GM12878 (cell line): ENCODE measurements at regions not wholly inside any gene's neighbourhood (a gene's known extent, or its start where the extent isn't known, plus 50 kb on each side); places are given as distances from the start of the nearest gene placed in this dataset.

Experiments
- CHD2 ChIP-seq: IDR thresholded peaks from 2 replicates; pipeline ENCODE4 v1.6.1; 2011; ENCODE audit warnings: low read depth, low read length, improper control_type of control experiment, borderline replicate concordance
- PAX8 ChIP-seq: fragments of 450-650 bp; IDR thresholded peaks from 2 replicates; pipeline ENCODE4 v1.6.1; 2017; ENCODE audit warnings: mild to moderate bottlenecking, moderate library complexity
- RUNX3 ChIP-seq: IDR thresholded peaks from 2 replicates; pipeline ENCODE4 v1.6.1; 2012; ENCODE audit warnings: low read length, inconsistent platforms
- SP1 ChIP-seq: IDR thresholded peaks from one replicate; pipeline ENCODE4 v1.6.1; 2011; ENCODE audit warnings: low read depth, low read length
- TF ChIP-seq, protein P1 (sequence below): fragments of 450-650 bp; IDR thresholded peaks from 2 replicates; pipeline ENCODE4 v1.6.1; 2017; ENCODE audit warnings: mild to moderate bottlenecking
- TF ChIP-seq, protein P2 (sequence below), 3 experiments: IDR thresholded peaks in 2 of 3; conservative IDR thresholded peaks in 1 of 3; 2 replicates each; pipeline ENCODE4 v1.5.1; 2011; ENCODE audit warnings: low read depth in 3 of 3, low read length in 3 of 3, mild to moderate bottlenecking in 3 of 3, control low read depth in 2 of 3, moderate library complexity in 2 of 3, inconsistent platforms in 1 of 3, mixed read lengths in 1 of 3; ENCODE audit not compliant: control insufficient read depth in 2 of 3, insufficient read depth in 1 of 3; ENCODE audit errors: extremely low read depth in 1 of 3
- TF ChIP-seq, protein P3 (sequence below): fragments of 450-650 bp; formaldehyde crosslinking; IDR thresholded peaks from 2 replicates; pipeline ENCODE4 v1.5.0; 2022; ENCODE audit warnings: mild to moderate bottlenecking, missing genetic modification characterization

DNA sequence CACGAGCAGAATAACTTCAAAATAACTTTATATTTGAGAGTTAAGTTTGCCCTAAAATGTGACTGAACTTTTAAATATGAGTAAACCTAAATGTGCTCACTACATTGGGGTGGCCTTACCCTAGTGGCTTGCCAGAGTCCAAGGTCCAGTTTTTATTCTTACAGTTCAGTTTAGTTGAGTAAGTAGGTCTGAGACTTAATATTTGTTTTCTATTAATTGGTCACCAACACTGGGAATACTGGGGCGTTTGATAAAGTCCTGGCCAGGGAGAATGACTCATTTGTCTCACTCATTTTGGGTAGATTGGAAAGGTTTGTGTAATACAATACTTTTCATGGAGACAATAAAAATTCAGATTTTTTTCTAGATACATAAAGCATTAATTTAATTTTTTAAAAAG, 127.8 kb upstream of the SPATA13 start:
- TF ChIP-seq RUNX3 (no peak), CHD2 (no peak), PAX8 (no peak), SP1 (no peak)
- TF ChIP-seq, protein P1, sequence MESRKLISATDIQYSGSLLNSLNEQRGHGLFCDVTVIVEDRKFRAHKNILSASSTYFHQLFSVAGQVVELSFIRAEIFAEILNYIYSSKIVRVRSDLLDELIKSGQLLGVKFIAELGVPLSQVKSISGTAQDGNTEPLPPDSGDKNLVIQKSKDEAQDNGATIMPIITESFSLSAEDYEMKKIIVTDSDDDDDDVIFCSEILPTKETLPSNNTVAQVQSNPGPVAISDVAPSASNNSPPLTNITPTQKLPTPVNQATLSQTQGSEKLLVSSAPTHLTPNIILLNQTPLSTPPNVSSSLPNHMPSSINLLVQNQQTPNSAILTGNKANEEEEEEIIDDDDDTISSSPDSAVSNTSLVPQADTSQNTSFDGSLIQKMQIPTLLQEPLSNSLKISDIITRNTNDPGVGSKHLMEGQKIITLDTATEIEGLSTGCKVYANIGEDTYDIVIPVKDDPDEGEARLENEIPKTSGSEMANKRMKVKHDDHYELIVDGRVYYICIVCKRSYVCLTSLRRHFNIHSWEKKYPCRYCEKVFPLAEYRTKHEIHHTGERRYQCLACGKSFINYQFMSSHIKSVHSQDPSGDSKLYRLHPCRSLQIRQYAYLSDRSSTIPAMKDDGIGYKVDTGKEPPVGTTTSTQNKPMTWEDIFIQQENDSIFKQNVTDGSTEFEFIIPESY = no peak
- TF ChIP-seq, protein P2, sequence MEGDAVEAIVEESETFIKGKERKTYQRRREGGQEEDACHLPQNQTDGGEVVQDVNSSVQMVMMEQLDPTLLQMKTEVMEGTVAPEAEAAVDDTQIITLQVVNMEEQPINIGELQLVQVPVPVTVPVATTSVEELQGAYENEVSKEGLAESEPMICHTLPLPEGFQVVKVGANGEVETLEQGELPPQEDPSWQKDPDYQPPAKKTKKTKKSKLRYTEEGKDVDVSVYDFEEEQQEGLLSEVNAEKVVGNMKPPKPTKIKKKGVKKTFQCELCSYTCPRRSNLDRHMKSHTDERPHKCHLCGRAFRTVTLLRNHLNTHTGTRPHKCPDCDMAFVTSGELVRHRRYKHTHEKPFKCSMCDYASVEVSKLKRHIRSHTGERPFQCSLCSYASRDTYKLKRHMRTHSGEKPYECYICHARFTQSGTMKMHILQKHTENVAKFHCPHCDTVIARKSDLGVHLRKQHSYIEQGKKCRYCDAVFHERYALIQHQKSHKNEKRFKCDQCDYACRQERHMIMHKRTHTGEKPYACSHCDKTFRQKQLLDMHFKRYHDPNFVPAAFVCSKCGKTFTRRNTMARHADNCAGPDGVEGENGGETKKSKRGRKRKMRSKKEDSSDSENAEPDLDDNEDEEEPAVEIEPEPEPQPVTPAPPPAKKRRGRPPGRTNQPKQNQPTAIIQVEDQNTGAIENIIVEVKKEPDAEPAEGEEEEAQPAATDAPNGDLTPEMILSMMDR (IDR thresholded peaks at IDR 0.05 in 2 of 3, conservative IDR thresholded peaks at IDR 0.05 in 1 of 3; ENCODE audit: control insufficient read depth in 2 of 3, extremely low read depth in 1 of 3, insufficient read depth in 1 of 3, low read depth in 3 of 3, low read length in 3 of 3) = no peak
- TF ChIP-seq, protein P3, sequence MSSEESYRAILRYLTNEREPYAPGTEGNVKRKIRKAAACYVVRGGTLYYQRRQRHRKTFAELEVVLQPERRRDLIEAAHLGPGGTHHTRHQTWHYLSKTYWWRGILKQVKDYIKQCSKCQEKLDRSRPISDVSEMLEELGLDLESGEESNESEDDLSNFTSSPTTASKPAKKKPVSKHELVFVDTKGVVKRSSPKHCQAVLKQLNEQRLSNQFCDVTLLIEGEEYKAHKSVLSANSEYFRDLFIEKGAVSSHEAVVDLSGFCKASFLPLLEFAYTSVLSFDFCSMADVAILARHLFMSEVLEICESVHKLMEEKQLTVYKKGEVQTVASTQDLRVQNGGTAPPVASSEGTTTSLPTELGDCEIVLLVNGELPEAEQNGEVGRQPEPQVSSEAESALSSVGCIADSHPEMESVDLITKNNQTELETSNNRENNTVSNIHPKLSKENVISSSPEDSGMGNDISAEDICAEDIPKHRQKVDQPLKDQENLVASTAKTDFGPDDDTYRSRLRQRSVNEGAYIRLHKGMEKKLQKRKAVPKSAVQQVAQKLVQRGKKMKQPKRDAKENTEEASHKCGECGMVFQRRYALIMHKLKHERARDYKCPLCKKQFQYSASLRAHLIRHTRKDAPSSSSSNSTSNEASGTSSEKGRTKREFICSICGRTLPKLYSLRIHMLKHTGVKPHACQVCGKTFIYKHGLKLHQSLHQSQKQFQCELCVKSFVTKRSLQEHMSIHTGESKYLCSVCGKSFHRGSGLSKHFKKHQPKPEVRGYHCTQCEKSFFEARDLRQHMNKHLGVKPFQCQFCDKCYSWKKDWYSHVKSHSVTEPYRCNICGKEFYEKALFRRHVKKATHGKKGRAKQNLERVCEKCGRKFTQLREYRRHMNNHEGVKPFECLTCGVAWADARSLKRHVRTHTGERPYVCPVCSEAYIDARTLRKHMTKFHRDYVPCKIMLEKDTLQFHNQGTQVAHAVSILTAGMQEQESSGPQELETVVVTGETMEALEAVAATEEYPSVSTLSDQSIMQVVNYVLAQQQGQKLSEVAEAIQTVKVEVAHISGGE (CRISPR knock-in tag) = no peak
